Keratinocyte (primary cell): ENCODE measurements at regions not wholly inside any gene's neighbourhood (a gene's known extent, or its start where the extent isn't known, plus 50 kb on each side); places are given as distances from the start of the nearest gene placed in this dataset.

ENCODE experiments used
- DNase-seq: peaks from one replicate; pipeline ENCODE4 v3.0.0-alpha.2; 2011; ENCODE audit warnings: low read depth, missing footprints, low spot score
- FAIRE-seq: peaks from 2 replicates; lab custom pipeline; 2011; peaks lifted over from hg19 to GRCh38; lab: Jason Lieb, UNC
- H2AFZ ChIP-seq: 2 replicates; pipeline ENCODE4 v1.6.0; 2012; ENCODE audit warnings: low read length, control low read depth, inconsistent platforms; ENCODE audit not compliant: control insufficient read depth
- H3K27ac ChIP-seq: 2 replicates; pipeline ENCODE4 v1.5.1; 2011; ENCODE audit warnings: low read length; ENCODE audit not compliant: control insufficient read depth, insufficient read depth
- H3K27me3 ChIP-seq: 3 replicates; pipeline ENCODE4 v1.6.0; 2011; ENCODE audit warnings: low read length; ENCODE audit not compliant: control insufficient read depth, insufficient read depth; ENCODE audit errors: extremely low read depth
- H3K36me3 ChIP-seq, 2 experiments: 2 replicates in 1 of 2; 3 replicates in 1 of 2; pipeline ENCODE4 v1.5.1; 2011; ENCODE audit warnings: low read length in 2 of 2, mild to moderate bottlenecking in 1 of 2; ENCODE audit not compliant: control insufficient read depth in 2 of 2, insufficient read depth in 2 of 2; ENCODE audit errors: extremely low read depth in 1 of 2
- H3K4me1 ChIP-seq: 3 replicates; pipeline ENCODE4 v1.5.1; 2011; ENCODE audit warnings: low read length; ENCODE audit not compliant: control insufficient read depth, insufficient read depth; ENCODE audit errors: extremely low read depth
- H3K4me2 ChIP-seq: 3 replicates; pipeline ENCODE4 v1.6.0; 2011; ENCODE audit warnings: low read depth, low read length; ENCODE audit not compliant: control insufficient read depth, insufficient read depth; ENCODE audit errors: extremely low read depth
- H3K4me3 ChIP-seq, 3 experiments: fragments of 200-600 bp in 1 of 3; sonication (generic) in 1 of 3; 2 replicates in 2 of 3; 3 replicates in 1 of 3; pipeline ENCODE4 v1.5.1; 2011 to 2016; ENCODE audit warnings: low read length in 3 of 3, mild to moderate bottlenecking in 3 of 3, control low read depth in 2 of 3, inconsistent platforms in 1 of 3, low read depth in 1 of 3, mixed read lengths in 1 of 3, mixed run types in 1 of 3, moderate library complexity in 1 of 3; ENCODE audit not compliant: control insufficient read depth in 2 of 3, insufficient read depth in 2 of 3; ENCODE audit errors: extremely low read depth in 1 of 3
- H3K79me2 ChIP-seq: 2 replicates; pipeline ENCODE4 v1.6.0; 2012; ENCODE audit warnings: low read length; ENCODE audit not compliant: control insufficient read depth, insufficient read depth
- H3K9ac ChIP-seq: 3 replicates; pipeline ENCODE4 v1.6.0; 2011; ENCODE audit warnings: low read length; ENCODE audit not compliant: control insufficient read depth, insufficient read depth; ENCODE audit errors: extremely low read depth
- H3K9me1 ChIP-seq: 3 replicates; pipeline ENCODE4 v1.6.0; 2011; ENCODE audit warnings: low read length; ENCODE audit not compliant: control insufficient read depth, insufficient read depth; ENCODE audit errors: extremely low read depth
- H3K9me3 ChIP-seq: 2 replicates; pipeline ENCODE4 v1.5.1; 2012; ENCODE audit warnings: low read depth, low read length; ENCODE audit not compliant: control insufficient read depth
- H4K20me1 ChIP-seq: 3 replicates; pipeline ENCODE4 v1.6.0; 2011; ENCODE audit warnings: low read length; ENCODE audit not compliant: control insufficient read depth, insufficient read depth; ENCODE audit errors: extremely low read depth
- EZH2 ChIP-seq: IDR thresholded peaks from one replicate; pipeline ENCODE4 v1.6.1; 2012; ENCODE audit warnings: inconsistent platforms, mild to moderate bottlenecking, low read length, moderate library complexity
- dilution Hi-C: fragments of 300-500 bp; cut with MboI; formaldehyde crosslinking; loops from one replicate; pipeline ENCODE4 v1.7.0; 2020; ENCODE audit warnings: low sequenced_read_pairs; ENCODE audit not compliant: extremely low pct_ligation_motif_present
- TF ChIP-seq, protein P1 (sequence below), 3 experiments: IDR thresholded peaks in 1 of 3; conservative IDR thresholded peaks in 1 of 3; optimal IDR thresholded peaks in 1 of 3; 2 replicates in 2 of 3; 3 replicates in 1 of 3; pipeline versions ENCODE3 to v1.5.1; 2011; ENCODE audit warnings: low read length in 3 of 3, mild to moderate bottlenecking in 3 of 3, moderate library complexity in 2 of 3, control low read depth in 1 of 3, inconsistent platforms in 1 of 3; ENCODE audit not compliant: insufficient read depth in 2 of 3; ENCODE audit errors: extremely low read depth in 1 of 3

DNA sequence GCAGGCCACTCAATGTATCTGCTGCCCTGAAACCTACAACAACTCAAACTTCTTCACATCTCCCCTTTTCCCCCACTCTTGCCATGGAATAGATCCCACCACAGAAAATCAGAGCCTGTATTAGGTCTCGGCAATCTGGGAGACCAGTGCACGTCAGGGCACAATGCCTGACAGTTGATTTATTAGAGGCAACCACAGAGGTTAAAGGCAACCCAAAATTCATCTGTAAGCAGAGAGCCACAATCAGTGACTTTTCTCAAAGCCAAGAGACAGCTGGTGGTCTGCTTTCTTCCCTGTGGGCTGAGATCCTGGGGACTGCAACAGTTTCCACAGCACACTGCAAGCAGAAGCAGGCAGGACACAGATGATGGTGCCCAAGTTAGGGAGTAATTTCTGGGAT is 169.0 kb upstream of the NTF3 start:
- no peak overlapping the region for H3K4me3 ChIP-seq
- H2AFZ ChIP-seq, result no peak overlapping the region
- no peak overlapping the region for H3K4me2 ChIP-seq
- no peak for DNase-seq
- no peaks in the 10 kb centered on the region for H4K20me1 ChIP-seq
- no peaks in the 10 kb centered on the region for H3K9me1 ChIP-seq
- peaks cover 9% of the 10 kb centered on the region for H3K4me1 ChIP-seq
- no peak for FAIRE-seq
- H3K79me2 ChIP-seq, result no peaks in the 10 kb centered on the region
- dilution Hi-C loops, result no loop called here
- no peaks in the 10 kb centered on the region for H3K9me3 ChIP-seq
- no peaks in the 10 kb centered on the region for H3K27me3 ChIP-seq
- H3K36me3 ChIP-seq, result no peaks in the 10 kb centered on the region
- no peak overlapping the region for H3K27ac ChIP-seq
- TF ChIP-seq, protein P1, sequence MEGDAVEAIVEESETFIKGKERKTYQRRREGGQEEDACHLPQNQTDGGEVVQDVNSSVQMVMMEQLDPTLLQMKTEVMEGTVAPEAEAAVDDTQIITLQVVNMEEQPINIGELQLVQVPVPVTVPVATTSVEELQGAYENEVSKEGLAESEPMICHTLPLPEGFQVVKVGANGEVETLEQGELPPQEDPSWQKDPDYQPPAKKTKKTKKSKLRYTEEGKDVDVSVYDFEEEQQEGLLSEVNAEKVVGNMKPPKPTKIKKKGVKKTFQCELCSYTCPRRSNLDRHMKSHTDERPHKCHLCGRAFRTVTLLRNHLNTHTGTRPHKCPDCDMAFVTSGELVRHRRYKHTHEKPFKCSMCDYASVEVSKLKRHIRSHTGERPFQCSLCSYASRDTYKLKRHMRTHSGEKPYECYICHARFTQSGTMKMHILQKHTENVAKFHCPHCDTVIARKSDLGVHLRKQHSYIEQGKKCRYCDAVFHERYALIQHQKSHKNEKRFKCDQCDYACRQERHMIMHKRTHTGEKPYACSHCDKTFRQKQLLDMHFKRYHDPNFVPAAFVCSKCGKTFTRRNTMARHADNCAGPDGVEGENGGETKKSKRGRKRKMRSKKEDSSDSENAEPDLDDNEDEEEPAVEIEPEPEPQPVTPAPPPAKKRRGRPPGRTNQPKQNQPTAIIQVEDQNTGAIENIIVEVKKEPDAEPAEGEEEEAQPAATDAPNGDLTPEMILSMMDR (optimal IDR thresholded peaks at IDR 0.05 in 1 of 3, IDR thresholded peaks at IDR 0.05 in 1 of 3, conservative IDR thresholded peaks at IDR 0.05 in 1 of 3; ENCODE audit: extremely low read depth in 1 of 3, insufficient read depth in 2 of 3, low read length in 3 of 3), result no peak
- no peak for TF ChIP-seq EZH2
- no peak overlapping the region for H3K9ac ChIP-seq

DNA sequence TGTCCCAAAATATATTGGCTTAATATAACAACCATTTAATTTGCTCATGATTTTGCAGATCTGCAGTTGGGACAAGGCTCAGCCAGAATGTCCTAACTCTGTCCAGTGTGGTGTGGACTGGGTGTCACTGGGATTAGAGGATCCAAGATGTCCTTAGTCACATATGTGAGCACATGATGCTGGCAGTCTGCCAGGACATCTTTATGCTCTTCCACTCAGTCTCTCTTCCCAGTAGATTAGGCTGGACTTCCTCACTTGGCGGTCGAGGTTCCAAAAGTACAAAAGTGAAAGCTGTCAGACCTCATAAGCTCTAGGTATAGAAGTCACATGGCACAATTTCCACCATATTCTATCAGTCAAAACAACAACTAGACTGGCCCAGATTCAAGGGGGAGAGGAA is 167.9 kb upstream of the NTF3 start:
- Histone ChIP-seq H2AFZ (no peak overlapping the region), H3K36me3 (no peaks in the 10 kb centered on the region), H3K27me3 (no peaks in the 10 kb centered on the region), H3K9ac (no peak overlapping the region), H3K9me3 (no peaks in the 10 kb centered on the region), H3K4me1 (peaks cover 3% of the 10 kb centered on the region), H3K4me3 (no peak overlapping the region), H3K79me2 (no peaks in the 10 kb centered on the region), H3K4me2 (no peak overlapping the region), H4K20me1 (no peaks in the 10 kb centered on the region), H3K9me1 (no peaks in the 10 kb centered on the region), H3K27ac (no peak overlapping the region)
- FAIRE-seq, result no peak
- TF ChIP-seq, protein P1 (optimal IDR thresholded peaks at IDR 0.05 in 1 of 3, IDR thresholded peaks at IDR 0.05 in 1 of 3, conservative IDR thresholded peaks at IDR 0.05 in 1 of 3; ENCODE audit: extremely low read depth in 1 of 3, insufficient read depth in 2 of 3, low read length in 3 of 3), result no peak
- TF ChIP-seq EZH2, result no peak
- no peak for DNase-seq
- dilution Hi-C loops, result no loop called here
